Endothelial cell (in vitro differentiated cells): ENCODE measurements at regions not wholly inside any gene's neighbourhood (a gene's known extent, or its start where the extent isn't known, plus 50 kb on each side); places are given as distances from the start of the nearest gene placed in this dataset.

ENCODE experiments used
- DNase-seq: peaks from one replicate; pipeline ENCODE4 v3.0.0; 2021; ENCODE audit warnings: low spot score
- H3K27ac Mint-ChIP-seq: one replicate; pipeline ENCODE4 v1.8.0; 2021; ENCODE audit warnings: mixed read lengths, inconsistent platforms; ENCODE audit not compliant: unreplicated experiment
- H3K27me3 Mint-ChIP-seq: one replicate; pipeline ENCODE4 v1.8.0; 2021; ENCODE audit warnings: mild to moderate bottlenecking, moderate library complexity, mixed read lengths, inconsistent platforms; ENCODE audit not compliant: unreplicated experiment
- H3K36me3 Mint-ChIP-seq: one replicate; pipeline ENCODE4 v1.8.0; 2021; ENCODE audit warnings: mild to moderate bottlenecking, low read depth, mixed read lengths, inconsistent platforms; ENCODE audit not compliant: unreplicated experiment
- H3K4me1 Mint-ChIP-seq: one replicate; pipeline ENCODE4 v1.8.0; 2021; ENCODE audit warnings: mild to moderate bottlenecking, mixed read lengths, inconsistent platforms; ENCODE audit not compliant: unreplicated experiment
- H3K4me3 Mint-ChIP-seq: one replicate; pipeline ENCODE4 v1.8.0; 2021; ENCODE audit warnings: mild to moderate bottlenecking, mixed read lengths, inconsistent platforms; ENCODE audit not compliant: unreplicated experiment
- H3K9me3 Mint-ChIP-seq: one replicate; pipeline ENCODE4 v1.8.0; 2021; ENCODE audit warnings: mixed read lengths, inconsistent platforms; ENCODE audit not compliant: unreplicated experiment
- CTCF ChIP-seq: fragments of 200-600 bp; sonication (generic); IDR thresholded peaks from one replicate; pipeline ENCODE4 v1.5.0; 2021; ENCODE audit warnings: antibody characterized with exemption; ENCODE audit not compliant: unreplicated experiment

- no peak for DNase-seq
- no peak overlapping the region for H3K27ac Mint-ChIP-seq
- H3K27me3 Mint-ChIP-seq, result no peaks in the 10 kb centered on the region
- no peaks in the 10 kb centered on the region for H3K9me3 Mint-ChIP-seq
- no peaks in the 10 kb centered on the region for H3K36me3 Mint-ChIP-seq
- no peak for TF ChIP-seq CTCF
- no peaks in the 10 kb centered on the region for H3K4me1 Mint-ChIP-seq
- no peak overlapping the region for H3K4me3 Mint-ChIP-seq
Measured at GRCh38 chr1:163844459-163844858, 522.7 kb downstream of the NUF2 start.

- no peak for DNase-seq
- Mint-ChIP-seq H3K9me3 (no peaks in the 10 kb centered on the region), H3K36me3 (no peaks in the 10 kb centered on the region), H3K27me3 (no peaks in the 10 kb centered on the region), H3K4me1 (no peaks in the 10 kb centered on the region), H3K27ac (no peak overlapping the region), H3K4me3 (no peak overlapping the region)
- no peak for TF ChIP-seq CTCF
Measured at GRCh38 chr1:163845279-163845678, 523.5 kb downstream of the NUF2 start.

GRCh38 chr1:163863731-163864130, 542.0 kb downstream of the NUF2 start:
- H3K4me1 Mint-ChIP-seq, result no peaks in the 10 kb centered on the region
- H3K36me3 Mint-ChIP-seq, result no peaks in the 10 kb centered on the region
- no peak for TF ChIP-seq CTCF
- peaks cover 2% of the 10 kb centered on the region for H3K27me3 Mint-ChIP-seq
- no peak for DNase-seq
- H3K4me3 Mint-ChIP-seq, result no peak overlapping the region
- no peaks in the 10 kb centered on the region for H3K9me3 Mint-ChIP-seq
- H3K27ac Mint-ChIP-seq, result no peak overlapping the region

- DNase-seq, result no peak
- peaks cover 2% of the 10 kb centered on the region for H3K27me3 Mint-ChIP-seq
- H3K4me1 Mint-ChIP-seq, result no peaks in the 10 kb centered on the region
- H3K9me3 Mint-ChIP-seq, result no peaks in the 10 kb centered on the region
- no peak for TF ChIP-seq CTCF
- no peak overlapping the region for H3K4me3 Mint-ChIP-seq
- no peak overlapping the region for H3K27ac Mint-ChIP-seq
- no peaks in the 10 kb centered on the region for H3K36me3 Mint-ChIP-seq
Measured at GRCh38 chr1:163864207-163864606, 542.5 kb downstream of the NUF2 start.

- no peak for TF ChIP-seq CTCF
- Mint-ChIP-seq H3K36me3 (no peaks in the 10 kb centered on the region), H3K4me1 (no peaks in the 10 kb centered on the region), H3K27ac (no peak overlapping the region), H3K4me3 (no peak overlapping the region), H3K9me3 (no peaks in the 10 kb centered on the region), H3K27me3 (peaks cover 2% of the 10 kb centered on the region)
- DNase-seq, result no peak
Measured at GRCh38 chr1:163866564-163866963, 544.8 kb downstream of the NUF2 start.
